ENCODE measurements at regions not wholly inside any gene's neighbourhood (a gene's known extent, or its start where the extent isn't known, plus 50 kb on each side); places are given as distances from the start of the nearest gene placed in this dataset.

- TF ChIP-seq CUX1 (IDR thresholded peaks at IDR 0.05; ENCODE audit: insufficient replicate concordance, low read depth, low read length) (no peak), CBX5 (IDR thresholded peaks at IDR 0.05; ENCODE audit: low read depth) (no peak), CEBPB (IDR thresholded peaks at IDR 0.05; ENCODE audit: borderline replicate concordance in 1 of 2, low read depth in 2 of 2, low read length in 2 of 2) (no peak), KAT2A (conservative IDR thresholded peaks at IDR 0.05; ENCODE audit: control insufficient read depth, low read depth, low read length) (no peak), CREM (IDR thresholded peaks at IDR 0.05; ENCODE audit: low read depth) (no peak)
Measured at GRCh38 chr2:71897137-71897480, 250.6 kb downstream of the CYP26B1 start (continued).

- Histone ChIP-seq H3K4me1 (ENCODE audit: control insufficient read depth, insufficient read depth, low read length) (no peaks in the 10 kb centered on the region), H2AFZ (ENCODE audit: control insufficient read depth, low read depth, low read length) (no peak overlapping the region), H3K27ac (ENCODE audit: control insufficient read depth, insufficient read depth) (no peak overlapping the region), H3K9me3 (replicated peaks; ENCODE audit: control insufficient read depth, insufficient read depth, low read length) (no peaks in the 10 kb centered on the region), H4K20me1 (ENCODE audit: control insufficient read depth, insufficient read depth) (no peaks in the 10 kb centered on the region), H3K4me3 (no peak overlapping the region), H3K36me3 (ENCODE audit: control insufficient read depth in 2 of 2, insufficient read depth in 2 of 2, low read length in 1 of 2) (no peaks in the 10 kb centered on the region), H3K9ac (ENCODE audit: control insufficient read depth, insufficient read depth, low read length) (no peak overlapping the region), H3K79me2 (ENCODE audit: control insufficient read depth, insufficient read depth, low read length) (no peaks in the 10 kb centered on the region), H3K4me2 (ENCODE audit: control insufficient read depth, insufficient read depth) (no peak overlapping the region), H3K27me3 (replicated peaks in 1 of 2; ENCODE audit: control insufficient read depth in 2 of 2, insufficient read depth in 2 of 2, low read length in 1 of 2) (no peaks in the 10 kb centered on the region; a peak in 2 of 4 replicates)
- CTCF ChIA-PET, result no interaction called here
- intact Hi-C loops (cut with micrococcal nuclease; ENCODE audit: unreplicated experiment), result no loop called here
- ATAC-seq, result no peak
- POLR2A ChIA-PET, result no interaction called here
- in situ Hi-C loops (cut with MboI), result no loop called here
- no TSS peak for BruUV-seq (replicated peaks)
- FAIRE-seq, result no peak
- no peak for DNase-seq (ENCODE audit: low read depth, low spot score)
- RAD21 ChIA-PET (ENCODE audit: unreplicated experiment), result no interaction called here
- SMC1A ChIA-PET (ENCODE audit: uncharacterized antibody, unreplicated experiment), result no interaction called here
- WGBS (ENCODE audit: insufficient coverage, insufficient replicate concordance, low lambda C conversion rate, missing lambda C conversion rate), result 4% methylated on average over 9 of the region's 9 CpGs
- TF ChIP-seq ATF3 (IDR thresholded peaks at IDR 0.05; ENCODE audit: borderline replicate concordance, extremely low read depth, low read depth, low read length) (no peak), CBX5 (IDR thresholded peaks at IDR 0.05; ENCODE audit: low read depth) (no peak), RAD51 (IDR thresholded peaks at IDR 0.05) (no peak), NFXL1 (IDR thresholded peaks at IDR 0.05; ENCODE audit: borderline replicate concordance) (no peak), RFX5 (IDR thresholded peaks at IDR 0.05; ENCODE audit: low read depth, low read length) (no peak), FOS (IDR thresholded peaks at IDR 0.05; ENCODE audit: borderline replicate concordance, extremely low read depth, insufficient read length) (no peak), BACH1 (IDR thresholded peaks at IDR 0.05; ENCODE audit: borderline replicate concordance) (no peak), FOXM1 (IDR thresholded peaks at IDR 0.05; ENCODE audit: low read depth, low read length) (no peak), SIX5 (IDR thresholded peaks at IDR 0.05; ENCODE audit: low read depth, low read length, severe bottlenecking) (no peak), NBN (IDR thresholded peaks at IDR 0.05) (no peak), SUZ12 (IDR thresholded peaks at IDR 0.05; ENCODE audit: unreplicated experiment) (no peak), IRF4 (IDR thresholded peaks at IDR 0.05; ENCODE audit: low read depth, low read length) (no peak)
- TF ChIP-seq, protein P1, sequence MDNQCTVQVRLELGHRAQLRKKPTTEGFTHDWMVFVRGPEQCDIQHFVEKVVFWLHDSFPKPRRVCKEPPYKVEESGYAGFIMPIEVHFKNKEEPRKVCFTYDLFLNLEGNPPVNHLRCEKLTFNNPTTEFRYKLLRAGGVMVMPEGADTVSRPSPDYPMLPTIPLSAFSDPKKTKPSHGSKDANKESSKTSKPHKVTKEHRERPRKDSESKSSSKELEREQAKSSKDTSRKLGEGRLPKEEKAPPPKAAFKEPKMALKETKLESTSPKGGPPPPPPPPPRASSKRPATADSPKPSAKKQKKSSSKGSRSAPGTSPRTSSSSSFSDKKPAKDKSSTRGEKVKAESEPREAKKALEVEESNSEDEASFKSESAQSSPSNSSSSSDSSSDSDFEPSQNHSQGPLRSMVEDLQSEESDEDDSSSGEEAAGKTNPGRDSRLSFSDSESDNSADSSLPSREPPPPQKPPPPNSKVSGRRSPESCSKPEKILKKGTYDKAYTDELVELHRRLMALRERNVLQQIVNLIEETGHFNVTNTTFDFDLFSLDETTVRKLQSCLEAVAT (IDR thresholded peaks at IDR 0.05), result no peak
Measured at GRCh38 chr2:71896385-71897136, 251.1 kb downstream of the CYP26B1 start.

All from GM12878 (cell line).